CD4-positive, alpha-beta T cell treated with Interleukin-1 beta for 1 hour (primary cell): ENCODE measurements at regions not wholly inside any gene's neighbourhood (a gene's known extent, or its start where the extent isn't known, plus 50 kb on each side); places are given as distances from the start of the nearest gene placed in this dataset.
"Not testable (repeated sequence)": the region's sequence is repeated elsewhere in the genome, so short reads cannot be mapped to it uniquely, and the experiment has no call there.

Experiments used
- DNase-seq, 2 donors: peaks; one replicate each; pipeline ENCODE4 v3.0.0-alpha.2; 2020 to 2022

GRCh38 chrX:123049071-123049625, 134.9 kb upstream of the GRIA3 start:
- no peak for DNase-seq

GRCh38 chrX:123060986-123061385, 123.1 kb upstream of the GRIA3 start:
- DNase-seq = no peak

- no peak for DNase-seq
Observed at GRCh38 chrX:123064053-123064452, 120.0 kb upstream of the GRIA3 start.

GRCh38 chrX:123072686-123073385, 111.2 kb upstream of the GRIA3 start:
- no peak for DNase-seq

GRCh38 chrX:123075947-123076561, 108.0 kb upstream of the GRIA3 start:
- DNase-seq = no peak

GRCh38 chrX:123077631-123078030, 106.4 kb upstream of the GRIA3 start:
- DNase-seq = no peak

- DNase-seq = no peak
Observed at GRCh38 chrX:123080065-123080464, 104.0 kb upstream of the GRIA3 start.

GRCh38 chrX:123081776-123082175, 102.3 kb upstream of the GRIA3 start:
- no peak for DNase-seq

- no peak for DNase-seq
Observed at GRCh38 chrX:123083924-123084323, 100.2 kb upstream of the GRIA3 start.

GRCh38 chrX:123084797-123085196, 99.3 kb upstream of the GRIA3 start:
- DNase-seq = no peak

- no peak for DNase-seq
Observed at GRCh38 chrX:123085311-123085940, 98.7 kb upstream of the GRIA3 start.

GRCh38 chrX:123086768-123087167, 97.3 kb upstream of the GRIA3 start:
- no peak for DNase-seq

- DNase-seq = no peak
Observed at GRCh38 chrX:123087326-123087725, 96.8 kb upstream of the GRIA3 start.

GRCh38 chrX:123088331-123088730, 95.7 kb upstream of the GRIA3 start:
- DNase-seq = no peak

- no peak for DNase-seq
Observed at GRCh38 chrX:123088930-123089329, 95.1 kb upstream of the GRIA3 start.

- DNase-seq = no peak
Observed at GRCh38 chrX:123093792-123094191, 90.3 kb upstream of the GRIA3 start.

GRCh38 chrX:123108513-123109427, 75.3 kb upstream of the GRIA3 start:
- no peak for DNase-seq

GRCh38 chrX:123121241-123121640, 62.8 kb upstream of the GRIA3 start:
- DNase-seq = no peak

GRCh38 chrX:123129805-123130204, 54.3 kb upstream of the GRIA3 start:
- not testable (repeated sequence) for DNase-seq
